GM18861 (cell line): ENCODE measurements at regions not wholly inside any gene's neighbourhood (a gene's known extent, or its start where the extent isn't known, plus 50 kb on each side); places are given as distances from the start of the nearest gene placed in this dataset.
"Not testable (repeated sequence)": the region's sequence is repeated elsewhere in the genome, so short reads cannot be mapped to it uniquely, and the experiment has no call there.

ENCODE experiments used
- ATAC-seq: cut with Tn5 transposase; IDR thresholded peaks from one replicate; pipeline ENCODE4 v1.9.1; 2021; ENCODE audit not compliant: unreplicated experiment

- no peak for ATAC-seq
These were observed 424.0 kb downstream of the RND3 start for GRCh38 chr2:150063432-150063889.

GRCh38 chr2:150062416-150062815 lies 425.1 kb downstream of the RND3 start:
- no peak for ATAC-seq

GRCh38 chr2:150060341-150060740 lies 427.1 kb downstream of the RND3 start:
- ATAC-seq: no peak

GRCh38 chr2:150059676-150060075 lies 427.8 kb downstream of the RND3 start:
- not testable (repeated sequence) for ATAC-seq

- no peak for ATAC-seq
These were observed 435.0 kb downstream of the RND3 start for GRCh38 chr2:150052457-150052856.

- peak; percentile 75 for ATAC-seq
These were observed 436.5 kb downstream of the RND3 start for GRCh38 chr2:150051004-150051403.

- no peak for ATAC-seq
These were observed 437.4 kb downstream of the RND3 start for GRCh38 chr2:150050036-150050435.

- no peak for ATAC-seq
These were observed 439.7 kb downstream of the RND3 start for GRCh38 chr2:150047620-150048222.

- ATAC-seq: no peak
These were observed 440.7 kb downstream of the RND3 start for GRCh38 chr2:150046810-150047209.

- ATAC-seq: no peak
These were observed 441.3 kb downstream of the RND3 start for GRCh38 chr2:150046211-150046610.

GRCh38 chr2:150045601-150046000 lies 441.9 kb downstream of the RND3 start:
- ATAC-seq: no peak

- no peak for ATAC-seq
These were observed 444.3 kb downstream of the RND3 start for GRCh38 chr2:150043172-150043500.

GRCh38 chr2:150042500-150043171 lies 444.8 kb downstream of the RND3 start:
- no peak for ATAC-seq

- ATAC-seq: no peak
These were observed 445.6 kb downstream of the RND3 start for GRCh38 chr2:150041722-150042425.

- ATAC-seq: no peak
These were observed 449.0 kb upstream of the MMADHC start for GRCh38 chr2:150036622-150037021.

GRCh38 chr2:150034665-150035064 lies 447.1 kb upstream of the MMADHC start:
- ATAC-seq: no peak

- no peak for ATAC-seq
These were observed 443.0 kb upstream of the MMADHC start for GRCh38 chr2:150030436-150031190.

GRCh38 chr2:150028322-150028721 lies 440.7 kb upstream of the MMADHC start:
- no peak for ATAC-seq

- no peak for ATAC-seq
These were observed 439.6 kb upstream of the MMADHC start for GRCh38 chr2:150027164-150027563.

- ATAC-seq: no peak
These were observed 436.1 kb upstream of the MMADHC start for GRCh38 chr2:150023663-150024062.

- no peak for ATAC-seq
These were observed 435.5 kb upstream of the MMADHC start for GRCh38 chr2:150023044-150023443.
